Thyroid gland (tissue), 4 donors: ENCODE measurements at regions not wholly inside any gene's neighbourhood (a gene's known extent, or its start where the extent isn't known, plus 50 kb on each side); places are given as distances from the start of the nearest gene placed in this dataset.

Experiments
- POLR2A ChIP-seq, 2 donors: fragments of 450-650 bp; IDR thresholded peaks; one replicate each; pipeline ENCODE4 v1.6.1; 2017; ENCODE audit warnings: antibody characterized with exemption in 2 of 2, mild to moderate bottlenecking in 2 of 2, moderate library complexity in 1 of 2
- TF ChIP-seq, protein P1 (sequence below), 6 experiments: fragments of 200-600 bp in 3 of 6; fragments of 450-650 bp in 3 of 6; sonication (generic) in 3 of 6; IDR thresholded peaks; one replicate each; pipeline ENCODE4 v1.5.1; 2016 to 2019; ENCODE audit warnings: antibody characterized with exemption in 6 of 6, mild to moderate bottlenecking in 2 of 6, inconsistent platforms in 1 of 6, moderate library complexity in 1 of 6

DNA sequence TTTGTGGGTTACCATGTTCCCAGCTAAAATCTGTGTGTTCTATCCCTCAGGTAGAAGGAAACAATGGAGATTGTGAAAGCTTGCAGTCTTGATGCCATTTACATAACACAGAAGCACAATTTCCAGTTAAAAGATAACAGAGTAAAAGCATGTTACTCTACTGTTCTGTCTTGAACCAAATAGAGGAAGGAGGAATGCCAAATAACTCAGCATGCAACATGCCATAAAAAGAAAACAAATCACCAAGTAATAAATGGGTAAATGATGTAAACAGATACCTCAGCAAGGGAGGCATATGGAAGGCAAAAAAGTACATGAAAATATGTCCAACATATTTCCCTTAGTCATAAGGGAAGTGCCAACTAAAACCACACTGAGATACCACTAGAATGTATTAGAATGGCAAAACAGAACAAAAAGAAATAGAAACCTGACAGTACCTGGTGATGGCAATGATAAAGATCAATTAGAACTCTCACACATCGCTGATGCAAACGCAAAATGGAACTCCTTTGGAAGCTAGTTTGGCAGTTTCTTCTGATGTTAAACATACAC, 502.6 kb upstream of the HS3ST1 start:
- TF ChIP-seq, protein P1, sequence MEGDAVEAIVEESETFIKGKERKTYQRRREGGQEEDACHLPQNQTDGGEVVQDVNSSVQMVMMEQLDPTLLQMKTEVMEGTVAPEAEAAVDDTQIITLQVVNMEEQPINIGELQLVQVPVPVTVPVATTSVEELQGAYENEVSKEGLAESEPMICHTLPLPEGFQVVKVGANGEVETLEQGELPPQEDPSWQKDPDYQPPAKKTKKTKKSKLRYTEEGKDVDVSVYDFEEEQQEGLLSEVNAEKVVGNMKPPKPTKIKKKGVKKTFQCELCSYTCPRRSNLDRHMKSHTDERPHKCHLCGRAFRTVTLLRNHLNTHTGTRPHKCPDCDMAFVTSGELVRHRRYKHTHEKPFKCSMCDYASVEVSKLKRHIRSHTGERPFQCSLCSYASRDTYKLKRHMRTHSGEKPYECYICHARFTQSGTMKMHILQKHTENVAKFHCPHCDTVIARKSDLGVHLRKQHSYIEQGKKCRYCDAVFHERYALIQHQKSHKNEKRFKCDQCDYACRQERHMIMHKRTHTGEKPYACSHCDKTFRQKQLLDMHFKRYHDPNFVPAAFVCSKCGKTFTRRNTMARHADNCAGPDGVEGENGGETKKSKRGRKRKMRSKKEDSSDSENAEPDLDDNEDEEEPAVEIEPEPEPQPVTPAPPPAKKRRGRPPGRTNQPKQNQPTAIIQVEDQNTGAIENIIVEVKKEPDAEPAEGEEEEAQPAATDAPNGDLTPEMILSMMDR (IDR thresholded peaks at IDR 0.05) = no peak
- no peak for TF ChIP-seq POLR2A (IDR thresholded peaks at IDR 0.05)
